Chondrocyte (in vitro differentiated cells): ENCODE measurements at regions not wholly inside any gene's neighbourhood (a gene's known extent, or its start where the extent isn't known, plus 50 kb on each side); places are given as distances from the start of the nearest gene placed in this dataset.

Experiments
- DNase-seq: peaks from one replicate; pipeline ENCODE4 v3.0.0; 2021; ENCODE audit warnings: mixed read lengths, low spot score
- H3K27ac Mint-ChIP-seq: one replicate; pipeline ENCODE4 v1.8.0; 2021; ENCODE audit warnings: mild to moderate bottlenecking, moderate library complexity, mixed read lengths; ENCODE audit not compliant: unreplicated experiment
- H3K27me3 Mint-ChIP-seq: 2 replicates; pipeline ENCODE4 v1.8.0; 2021; ENCODE audit warnings: low read depth, mixed read lengths
- H3K36me3 Mint-ChIP-seq: 2 replicates; pipeline ENCODE4 v1.8.0; 2021; ENCODE audit warnings: low read depth, mixed read lengths
- H3K4me1 Mint-ChIP-seq: 2 replicates; pipeline ENCODE4 v1.8.0; 2021; ENCODE audit warnings: low read depth, mild to moderate bottlenecking, mixed read lengths
- H3K4me3 Mint-ChIP-seq: one replicate; pipeline ENCODE4 v1.8.0; 2021; ENCODE audit warnings: mild to moderate bottlenecking, moderate library complexity, mixed read lengths; ENCODE audit not compliant: unreplicated experiment
- H3K9me3 Mint-ChIP-seq: 2 replicates; pipeline ENCODE4 v1.8.0; 2021; ENCODE audit warnings: low read depth, mixed read lengths
- TF ChIP-seq, protein P1 (sequence below): fragments of 200-600 bp; sonication (generic); IDR thresholded peaks from 2 replicates; pipeline ENCODE4 v1.5.0; 2021; ENCODE audit warnings: antibody characterized with exemption, mild to moderate bottlenecking, moderate library complexity

DNA sequence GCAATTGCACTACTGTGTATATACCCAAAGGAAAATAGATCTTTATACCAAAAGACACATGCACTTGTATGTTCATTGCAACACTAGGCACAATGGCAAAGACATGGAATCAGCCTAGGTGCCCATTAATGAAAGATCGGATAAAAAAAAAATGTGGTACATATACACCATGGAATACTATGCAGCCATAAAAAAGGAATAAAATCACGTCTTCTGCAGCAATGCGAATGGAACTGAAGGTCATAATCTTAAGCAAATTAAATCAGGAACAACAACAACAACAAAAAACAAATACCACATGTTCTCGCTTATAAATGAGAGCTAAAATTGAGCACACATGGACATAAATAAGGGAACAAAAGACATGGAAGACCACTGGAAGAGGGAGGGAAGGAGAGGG, 266.7 kb upstream of the CDH18 start:
- TF ChIP-seq, protein P1, sequence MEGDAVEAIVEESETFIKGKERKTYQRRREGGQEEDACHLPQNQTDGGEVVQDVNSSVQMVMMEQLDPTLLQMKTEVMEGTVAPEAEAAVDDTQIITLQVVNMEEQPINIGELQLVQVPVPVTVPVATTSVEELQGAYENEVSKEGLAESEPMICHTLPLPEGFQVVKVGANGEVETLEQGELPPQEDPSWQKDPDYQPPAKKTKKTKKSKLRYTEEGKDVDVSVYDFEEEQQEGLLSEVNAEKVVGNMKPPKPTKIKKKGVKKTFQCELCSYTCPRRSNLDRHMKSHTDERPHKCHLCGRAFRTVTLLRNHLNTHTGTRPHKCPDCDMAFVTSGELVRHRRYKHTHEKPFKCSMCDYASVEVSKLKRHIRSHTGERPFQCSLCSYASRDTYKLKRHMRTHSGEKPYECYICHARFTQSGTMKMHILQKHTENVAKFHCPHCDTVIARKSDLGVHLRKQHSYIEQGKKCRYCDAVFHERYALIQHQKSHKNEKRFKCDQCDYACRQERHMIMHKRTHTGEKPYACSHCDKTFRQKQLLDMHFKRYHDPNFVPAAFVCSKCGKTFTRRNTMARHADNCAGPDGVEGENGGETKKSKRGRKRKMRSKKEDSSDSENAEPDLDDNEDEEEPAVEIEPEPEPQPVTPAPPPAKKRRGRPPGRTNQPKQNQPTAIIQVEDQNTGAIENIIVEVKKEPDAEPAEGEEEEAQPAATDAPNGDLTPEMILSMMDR: no peak
- peaks cover 5% of the 10 kb centered on the region for H3K9me3 Mint-ChIP-seq
- no peak for DNase-seq
- no peak overlapping the region for H3K27ac Mint-ChIP-seq
- no peaks in the 10 kb centered on the region for H3K4me1 Mint-ChIP-seq
- H3K27me3 Mint-ChIP-seq: peaks cover 3% of the 10 kb centered on the region
- no peak overlapping the region for H3K4me3 Mint-ChIP-seq
- no peaks in the 10 kb centered on the region for H3K36me3 Mint-ChIP-seq

DNA sequence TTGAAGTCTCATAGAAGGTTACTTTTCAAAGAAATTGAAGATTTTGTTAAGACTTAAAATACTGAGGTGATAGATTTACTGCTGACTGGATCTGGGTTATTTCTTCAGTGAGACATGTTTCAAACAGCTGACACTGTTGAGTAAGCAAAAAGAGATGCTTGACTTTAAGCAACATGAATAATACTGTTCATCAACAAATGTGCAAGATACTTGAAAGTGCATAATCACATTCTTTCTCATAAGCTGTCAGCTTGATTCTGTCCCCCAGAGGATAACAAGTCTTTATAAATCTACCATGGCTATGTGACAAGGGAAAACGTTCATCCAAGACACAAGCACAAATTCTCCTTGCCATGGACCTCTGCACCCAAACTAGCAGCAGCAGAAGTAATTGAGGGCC, 260.1 kb upstream of the CDH18 start:
- DNase-seq: no peak
- no peaks in the 10 kb centered on the region for H3K36me3 Mint-ChIP-seq
- H3K4me1 Mint-ChIP-seq: no peaks in the 10 kb centered on the region
- no peak overlapping the region for H3K27ac Mint-ChIP-seq
- TF ChIP-seq, protein P1: no peak
- no peak overlapping the region for H3K4me3 Mint-ChIP-seq
- no peaks in the 10 kb centered on the region for H3K9me3 Mint-ChIP-seq
- H3K27me3 Mint-ChIP-seq: peaks cover 4% of the 10 kb centered on the region

DNA sequence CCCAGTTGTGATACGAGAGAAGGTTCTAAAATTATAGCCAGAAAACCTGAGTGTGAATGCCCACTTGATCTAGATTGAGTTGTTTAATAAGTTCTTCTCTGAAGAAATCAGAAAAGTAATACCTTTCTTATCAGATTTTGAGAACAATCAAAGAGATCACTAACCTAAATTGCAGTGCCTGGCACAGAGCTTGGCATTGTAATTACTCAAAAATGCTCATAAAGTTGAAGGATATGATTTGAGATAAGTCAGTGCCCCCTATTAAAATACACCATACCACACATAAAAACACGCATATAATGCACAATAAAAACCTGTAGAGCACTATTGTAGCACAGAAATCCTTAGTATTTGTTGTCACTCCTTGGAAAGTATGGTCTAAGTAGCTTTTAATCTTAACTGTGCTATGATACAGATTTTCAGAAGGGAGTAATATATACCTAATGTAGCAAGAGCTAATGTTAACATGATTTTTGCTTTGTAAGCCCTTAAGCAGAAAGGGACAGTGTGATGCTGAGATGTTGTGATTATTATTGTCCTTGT, 257.5 kb upstream of the CDH18 start:
- no peaks in the 10 kb centered on the region for H3K4me1 Mint-ChIP-seq
- H3K27ac Mint-ChIP-seq: no peak overlapping the region
- H3K4me3 Mint-ChIP-seq: no peak overlapping the region
- H3K36me3 Mint-ChIP-seq: no peaks in the 10 kb centered on the region
- TF ChIP-seq, protein P1: no peak
- DNase-seq: no peak
- peaks cover 4% of the 10 kb centered on the region for H3K27me3 Mint-ChIP-seq
- H3K9me3 Mint-ChIP-seq: no peaks in the 10 kb centered on the region

DNA sequence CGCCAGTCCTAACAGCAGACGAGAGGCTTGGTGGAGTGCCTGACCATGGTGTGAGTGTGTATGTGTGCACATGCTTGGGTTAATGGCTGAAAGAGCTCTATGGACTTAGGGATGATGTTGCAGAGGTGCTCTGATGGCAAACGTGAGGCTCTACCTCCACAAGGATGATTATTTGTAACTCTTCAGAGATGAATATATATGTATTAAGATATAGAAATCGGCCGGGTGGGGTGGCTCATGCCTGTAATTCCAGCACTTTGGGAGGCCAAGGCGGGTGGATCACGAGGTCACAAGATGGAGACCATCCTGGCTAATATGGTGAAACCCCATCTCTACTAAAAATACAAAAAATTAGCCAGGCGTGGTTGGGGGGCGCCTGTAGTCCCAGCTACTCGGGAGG, 253.4 kb upstream of the CDH18 start:
- H3K36me3 Mint-ChIP-seq: no peaks in the 10 kb centered on the region
- TF ChIP-seq, protein P1: no peak
- H3K27ac Mint-ChIP-seq: no peak overlapping the region
- no peaks in the 10 kb centered on the region for H3K9me3 Mint-ChIP-seq
- no peak for DNase-seq
- H3K27me3 Mint-ChIP-seq: peaks cover 4% of the 10 kb centered on the region
- no peaks in the 10 kb centered on the region for H3K4me1 Mint-ChIP-seq
- no peak overlapping the region for H3K4me3 Mint-ChIP-seq

DNA sequence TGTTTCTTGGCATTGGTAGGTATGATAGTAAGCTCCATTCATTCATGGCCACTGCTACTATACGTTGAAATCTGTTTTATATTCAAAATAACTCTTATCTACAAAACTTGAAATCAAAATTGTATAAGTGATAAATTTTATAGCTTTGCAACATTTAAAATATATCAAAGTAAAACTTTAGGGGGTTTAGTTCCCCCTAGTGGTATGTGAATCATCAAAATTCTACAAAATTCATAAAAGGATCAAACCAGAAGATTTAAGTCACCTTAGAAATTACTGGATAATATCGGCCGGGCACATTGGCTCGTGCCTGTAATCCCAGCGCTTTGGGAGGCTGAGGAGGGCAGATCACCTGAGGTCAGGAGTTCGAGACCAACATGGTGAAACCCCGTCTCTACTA, 243.0 kb upstream of the CDH18 start:
- Mint-ChIP-seq H3K9me3 (peaks cover 6% of the 10 kb centered on the region), H3K4me3 (no peak overlapping the region), H3K4me1 (no peaks in the 10 kb centered on the region), H3K27ac (no peak overlapping the region), H3K27me3 (peaks cover 3% of the 10 kb centered on the region), H3K36me3 (no peaks in the 10 kb centered on the region)
- TF ChIP-seq, protein P1: peak; percentile 43
- DNase-seq: no peak
